Lower leg skin (tissue), 4 donors: ENCODE measurements at regions not wholly inside any gene's neighbourhood (a gene's known extent, or its start where the extent isn't known, plus 50 kb on each side); places are given as distances from the start of the nearest gene placed in this dataset.

ENCODE experiments used
- DNase-seq, 2 donors: peaks; one replicate each; pipeline ENCODE4 v3.0.0-alpha.2; 2019; ENCODE audit warnings: low spot score in 2 of 2
- H3K4me3 ChIP-seq: fragments of 200-600 bp; sonication (generic); 2 replicates; pipeline ENCODE4 v1.5.1; 2017; ENCODE audit warnings: mild to moderate bottlenecking, low read depth; ENCODE audit not compliant: poor library complexity, severe bottlenecking
- POLR2A ChIP-seq, 2 donors: fragments of 450-650 bp; IDR thresholded peaks; one replicate each; pipeline ENCODE4 v1.6.1; 2016 to 2017; ENCODE audit warnings: antibody characterized with exemption in 2 of 2, mild to moderate bottlenecking in 1 of 2, moderate library complexity in 1 of 2
- WGBS, 2 donors: methylation state at CpG; one replicate each; pipeline ENCODE4 v1.1.5; 2018; 5-methylcytosine and 5-hydroxymethylcytosine counted together
- intact Hi-C: fragments of 100-400 bp; cut with DNase I; formaldehyde crosslinking; loops from one replicate; pipeline ENCODE4 v1.15.0; 2023; ENCODE audit warnings: low total_unique reads
- TF ChIP-seq, protein P1 (sequence below), 3 donors: fragments of 450-650 bp; IDR thresholded peaks; one replicate each; pipeline ENCODE4 v1.5.1; 2016; ENCODE audit warnings: antibody characterized with exemption in 3 of 3, mild to moderate bottlenecking in 3 of 3, moderate library complexity in 2 of 3

DNA sequence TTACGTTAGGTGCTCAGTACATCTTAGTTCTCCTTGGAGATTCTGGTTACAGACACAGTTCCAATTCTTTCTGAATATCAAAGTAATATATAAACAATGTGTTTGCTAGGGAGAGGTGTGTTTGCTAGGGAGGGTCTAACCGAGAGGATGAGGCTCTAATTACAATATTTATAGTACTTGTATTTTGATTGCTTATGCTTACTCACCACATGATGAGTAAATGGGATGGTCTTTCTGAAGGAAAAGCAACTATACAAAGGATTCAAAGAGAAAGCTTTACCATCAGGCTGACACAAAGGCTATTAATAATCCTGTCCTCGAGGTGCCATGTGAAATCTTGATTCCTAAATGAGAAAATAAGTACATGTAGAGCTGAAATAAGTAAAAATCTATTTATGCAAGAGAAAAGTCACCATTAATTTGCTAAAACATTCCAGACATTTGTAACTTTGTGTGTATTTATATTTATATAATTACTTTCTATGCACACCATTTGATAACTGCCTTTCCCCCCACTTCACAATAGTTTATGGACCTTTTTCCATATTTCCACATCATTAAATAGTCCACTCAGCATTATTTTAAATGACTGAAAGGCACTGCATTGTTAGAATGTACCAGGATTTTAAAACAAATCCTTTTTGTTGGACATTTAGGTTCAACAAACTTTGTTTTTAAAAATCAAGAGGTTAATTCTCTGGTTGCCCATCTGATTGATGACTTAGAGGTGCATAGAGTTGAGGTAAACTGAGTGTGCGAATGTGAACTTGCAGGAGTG is 94.5 kb upstream of the FN1 start:
- no peak for TF ChIP-seq POLR2A (IDR thresholded peaks at IDR 0.05)
- TF ChIP-seq, protein P1, sequence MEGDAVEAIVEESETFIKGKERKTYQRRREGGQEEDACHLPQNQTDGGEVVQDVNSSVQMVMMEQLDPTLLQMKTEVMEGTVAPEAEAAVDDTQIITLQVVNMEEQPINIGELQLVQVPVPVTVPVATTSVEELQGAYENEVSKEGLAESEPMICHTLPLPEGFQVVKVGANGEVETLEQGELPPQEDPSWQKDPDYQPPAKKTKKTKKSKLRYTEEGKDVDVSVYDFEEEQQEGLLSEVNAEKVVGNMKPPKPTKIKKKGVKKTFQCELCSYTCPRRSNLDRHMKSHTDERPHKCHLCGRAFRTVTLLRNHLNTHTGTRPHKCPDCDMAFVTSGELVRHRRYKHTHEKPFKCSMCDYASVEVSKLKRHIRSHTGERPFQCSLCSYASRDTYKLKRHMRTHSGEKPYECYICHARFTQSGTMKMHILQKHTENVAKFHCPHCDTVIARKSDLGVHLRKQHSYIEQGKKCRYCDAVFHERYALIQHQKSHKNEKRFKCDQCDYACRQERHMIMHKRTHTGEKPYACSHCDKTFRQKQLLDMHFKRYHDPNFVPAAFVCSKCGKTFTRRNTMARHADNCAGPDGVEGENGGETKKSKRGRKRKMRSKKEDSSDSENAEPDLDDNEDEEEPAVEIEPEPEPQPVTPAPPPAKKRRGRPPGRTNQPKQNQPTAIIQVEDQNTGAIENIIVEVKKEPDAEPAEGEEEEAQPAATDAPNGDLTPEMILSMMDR (IDR thresholded peaks at IDR 0.05), result no peak
- 75 to 79% methylated on average over 4 of the region's 4 CpGs for WGBS, 2 donors
- intact Hi-C loops, result no loop called here
- DNase-seq, result no peak
- H3K4me3 ChIP-seq, result no peak overlapping the region

DNA sequence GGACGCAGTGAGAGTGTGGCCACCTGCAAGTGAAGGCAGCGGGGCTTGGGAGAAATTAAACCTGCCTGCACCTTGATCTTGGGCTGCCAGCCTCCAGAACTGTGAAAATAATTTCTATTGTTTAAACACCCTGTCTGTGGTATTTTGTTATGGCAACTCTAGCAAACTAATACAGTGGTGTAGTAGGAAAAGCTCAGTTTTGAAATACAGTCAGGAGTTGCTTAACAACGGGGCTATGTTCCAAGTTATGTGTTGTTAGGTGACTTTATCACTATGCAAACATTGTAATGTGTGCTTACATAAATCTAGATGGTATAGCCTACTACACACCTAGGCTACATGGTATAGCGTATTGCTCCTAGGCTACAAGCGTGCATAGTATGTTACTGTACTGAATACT is 93.4 kb upstream of the FN1 start:
- intact Hi-C loops, result no loop called here
- no peak for DNase-seq
- H3K4me3 ChIP-seq, result no peak overlapping the region
- no peak for TF ChIP-seq POLR2A (IDR thresholded peaks at IDR 0.05)
- TF ChIP-seq, protein P1 (IDR thresholded peaks at IDR 0.05), result no peak
- WGBS, 2 donors, result 74 to 84% methylated on average over 5 of the region's 5 CpGs

DNA sequence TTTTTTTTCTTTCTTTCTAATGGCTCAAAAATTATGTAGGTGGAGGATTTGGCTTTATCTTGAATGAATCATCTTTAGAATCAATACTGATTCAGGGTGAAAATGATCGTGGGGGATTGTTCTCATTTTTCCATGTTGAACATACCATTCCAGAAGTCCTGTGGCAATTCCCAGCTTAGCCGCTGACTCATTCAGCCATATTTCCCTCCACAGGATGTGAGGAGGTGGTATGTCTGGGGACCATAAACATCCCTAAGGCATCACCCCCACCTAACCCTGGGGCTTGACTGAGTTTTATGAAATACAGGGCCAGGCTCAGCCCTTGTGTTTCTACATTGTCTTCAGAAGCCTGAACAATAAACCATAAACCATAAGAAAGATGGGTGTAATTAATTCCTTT is 92.7 kb upstream of the FN1 start:
- TF ChIP-seq, protein P1 (IDR thresholded peaks at IDR 0.05), result no peak
- no peak for TF ChIP-seq POLR2A (IDR thresholded peaks at IDR 0.05)
- no peak overlapping the region for H3K4me3 ChIP-seq
- intact Hi-C loops, result no loop called here
- no peak for DNase-seq
- 55 to 65% methylated on average over 2 of the region's 2 CpGs for WGBS, 2 donors

DNA sequence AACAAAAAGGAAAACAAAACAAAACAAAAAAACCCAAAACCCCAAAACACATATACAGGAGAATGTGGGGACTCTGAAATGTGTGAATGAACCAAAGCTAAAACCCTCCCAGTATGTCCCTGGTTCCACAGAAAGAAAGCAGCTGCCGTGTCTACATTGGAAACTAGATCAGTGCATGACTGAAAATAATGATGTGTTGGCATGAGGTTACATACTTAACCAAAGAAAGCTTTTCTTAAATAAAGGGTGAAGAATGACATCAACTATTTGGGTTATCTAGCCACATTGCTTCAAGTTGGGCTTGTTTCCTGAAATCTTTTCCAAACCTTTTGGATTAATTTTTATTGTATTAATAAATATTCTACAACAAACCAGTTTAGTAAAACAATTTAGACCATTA is 91.9 kb upstream of the FN1 start:
- no peak overlapping the region for H3K4me3 ChIP-seq
- intact Hi-C loops, result no loop called here
- 66 to 86% methylated on average over 1 of the region's 1 CpG for WGBS, 2 donors
- no peak for TF ChIP-seq POLR2A (IDR thresholded peaks at IDR 0.05)
- TF ChIP-seq, protein P1 (IDR thresholded peaks at IDR 0.05), result no peak
- no peak for DNase-seq

GRCh38 chr2:215526341-215526740 is 90.5 kb upstream of the FN1 start:
- DNase-seq, result no peak
- H3K4me3 ChIP-seq, result no peak overlapping the region
- 86 to 98% methylated on average over 4 of the region's 4 CpGs for WGBS, 2 donors
- TF ChIP-seq, protein P1 (IDR thresholded peaks at IDR 0.05), result no peak
- TF ChIP-seq POLR2A (IDR thresholded peaks at IDR 0.05), result no peak
- intact Hi-C loops, result no loop called here

- TF ChIP-seq, protein P1 (IDR thresholded peaks at IDR 0.05), result no peak
- no peak for TF ChIP-seq POLR2A (IDR thresholded peaks at IDR 0.05)
- WGBS, 2 donors, result 71 to 82% methylated on average over 1 of the region's 1 CpG
- intact Hi-C loops, result no loop called here
- DNase-seq, result no peak
- no peak overlapping the region for H3K4me3 ChIP-seq
Measured at GRCh38 chr2:215522237-215522636, 86.4 kb upstream of the FN1 start.
